Loucy (cell line): ENCODE measurements at regions not wholly inside any gene's neighbourhood (a gene's known extent, or its start where the extent isn't known, plus 50 kb on each side); places are given as distances from the start of the nearest gene placed in this dataset.

Experiments used
- H2AFZ ChIP-seq: fragments of 200-600 bp; sonication (generic); 2 replicates; pipeline ENCODE4 v1.6.0; 2016; ENCODE audit warnings: antibody characterized with exemption, mild to moderate bottlenecking, low read length, moderate library complexity
- H3F3A ChIP-seq: fragments of 200-600 bp; 2 replicates; pipeline ENCODE4 v1.6.0; 2016; ENCODE audit warnings: antibody characterized with exemption, low read depth, mild to moderate bottlenecking
- H3K27me3 ChIP-seq: fragments of 200-600 bp; sonication (generic); 2 replicates; pipeline ENCODE4 v1.6.1; 2014; ENCODE audit warnings: low read length, mild to moderate bottlenecking; ENCODE audit not compliant: insufficient read depth, poor library complexity, severe bottlenecking
- H3K36me3 ChIP-seq: fragments of 200-600 bp; sonication (generic); 2 replicates; pipeline ENCODE4 v1.6.1; 2016; ENCODE audit warnings: low read length; ENCODE audit not compliant: insufficient read depth
- H3K4me1 ChIP-seq: fragments of 200-600 bp; sonication (generic); 2 replicates; pipeline ENCODE4 v1.5.1; 2014; ENCODE audit warnings: low read length, mild to moderate bottlenecking; ENCODE audit not compliant: insufficient read depth, poor library complexity, severe bottlenecking
- H3K4me2 ChIP-seq: fragments of 200-600 bp; sonication (generic); 2 replicates; pipeline ENCODE4 v1.6.0; 2014; ENCODE audit warnings: antibody characterized with exemption, low read length, low read depth, mild to moderate bottlenecking; ENCODE audit not compliant: poor library complexity, severe bottlenecking
- H3K4me3 ChIP-seq: fragments of 200-600 bp; sonication (generic); 2 replicates; pipeline ENCODE4 v1.5.1; 2014; ENCODE audit warnings: low read length, mild to moderate bottlenecking, mixed read lengths; ENCODE audit not compliant: poor library complexity, severe bottlenecking
- H3K79me2 ChIP-seq: fragments of 200-600 bp; sonication (generic); 2 replicates; pipeline ENCODE4 v1.6.1; 2014; ENCODE audit warnings: low read length; ENCODE audit not compliant: insufficient read depth
- H3K9ac ChIP-seq: fragments of 200-600 bp; sonication (generic); 2 replicates; pipeline ENCODE4 v1.6.0; 2014; ENCODE audit warnings: mild to moderate bottlenecking, low read depth, low read length, moderate library complexity; ENCODE audit not compliant: poor library complexity, severe bottlenecking
- H3K9me2 ChIP-seq: fragments of 200-600 bp; sonication (generic); replicated peaks from 2 replicates; pipeline ENCODE4 v1.6.1; 2016; ENCODE audit warnings: low read depth, low read length, mixed read lengths
- H3K9me3 ChIP-seq: fragments of 200-600 bp; sonication (generic); 2 replicates; pipeline ENCODE4 v1.6.1; 2014; ENCODE audit warnings: mild to moderate bottlenecking, antibody characterized with exemption, low read length, low read depth; ENCODE audit not compliant: insufficient read depth
- H4K20me1 ChIP-seq: fragments of 200-600 bp; sonication (generic); 2 replicates; pipeline ENCODE4 v1.6.0; 2014; ENCODE audit warnings: antibody characterized with exemption, low read length, mild to moderate bottlenecking; ENCODE audit not compliant: insufficient read depth, poor library complexity, severe bottlenecking
- CTCF ChIP-seq: fragments of 200-600 bp; sonication (generic); conservative IDR thresholded peaks from 2 replicates; pipeline ENCODE4 v1.5.1; 2014; ENCODE audit warnings: mild to moderate bottlenecking, antibody characterized with exemption, low read length
- EZH2phosphoT487 ChIP-seq: fragments of 200-600 bp; IDR thresholded peaks from 2 replicates; pipeline ENCODE4 v1.6.1; 2018; ENCODE audit warnings: antibody characterized with exemption, mild to moderate bottlenecking, moderate library complexity, borderline replicate concordance

- Histone ChIP-seq H3K36me3 (no peaks in the 10 kb centered on the region), H3K9me3 (no peaks in the 10 kb centered on the region), H3K9me2 (no peaks in the 10 kb centered on the region), H3K4me3 (peak overlapping the region; percentile 56), H4K20me1 (no peaks in the 10 kb centered on the region), H3F3A (no peaks in the 10 kb centered on the region), H2AFZ (peak overlapping the region; percentile 83), H3K79me2 (no peaks in the 10 kb centered on the region), H3K4me1 (peaks cover 83% of the 10 kb centered on the region), H3K27me3 (no peaks in the 10 kb centered on the region), H3K4me2 (peak overlapping the region; percentile 72), H3K9ac (peak overlapping the region; percentile 46)
- TF ChIP-seq EZH2phosphoT487 (no peak), CTCF (no peak)
These were observed 51.8 kb upstream of the AGR3 start for GRCh38 chr7:16933296-16934279.

DNA sequence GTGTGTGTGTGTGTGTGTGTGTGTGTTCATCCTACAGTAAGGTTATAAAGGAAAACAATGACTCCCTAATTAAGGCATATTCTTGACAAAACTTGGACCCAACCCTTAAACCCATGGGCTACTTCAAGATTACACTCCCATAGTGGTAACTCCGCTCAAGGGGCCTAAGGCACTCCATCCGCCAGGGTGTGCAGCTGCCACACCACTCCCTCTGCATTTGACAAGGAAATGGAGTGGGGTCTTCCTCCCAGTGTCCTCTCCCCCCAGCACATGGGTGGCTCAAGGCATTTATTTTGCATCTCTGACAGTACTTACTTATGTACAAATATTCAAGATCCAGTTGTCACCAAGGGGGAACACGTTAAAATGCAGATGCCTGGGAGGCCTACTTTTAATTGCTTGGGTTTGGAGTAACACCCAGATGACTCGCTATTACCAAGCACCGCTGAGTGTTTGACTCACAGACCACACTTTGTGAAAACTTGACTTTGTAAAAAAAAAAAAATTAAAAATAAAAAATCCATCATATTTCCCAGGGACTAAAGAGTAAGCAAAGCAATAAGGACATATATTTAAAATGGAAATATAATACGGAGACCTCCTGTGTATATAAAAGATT is 53.0 kb upstream of the AGR3 start:
- peaks cover 83% of the 10 kb centered on the region for H3K4me1 ChIP-seq
- H3K9me3 ChIP-seq: no peaks in the 10 kb centered on the region
- H3K4me3 ChIP-seq: no peak overlapping the region
- H3K27me3 ChIP-seq: no peaks in the 10 kb centered on the region
- H2AFZ ChIP-seq: no peak overlapping the region
- no peaks in the 10 kb centered on the region for H3K79me2 ChIP-seq
- peaks cover 1% of the 10 kb centered on the region for H3F3A ChIP-seq
- H3K9me2 ChIP-seq: no peaks in the 10 kb centered on the region
- TF ChIP-seq CTCF (no peak), EZH2phosphoT487 (no peak)
- H3K4me2 ChIP-seq: peak overlapping the region; percentile 72
- H3K36me3 ChIP-seq: no peaks in the 10 kb centered on the region
- H3K9ac ChIP-seq: no peak overlapping the region
- no peaks in the 10 kb centered on the region for H4K20me1 ChIP-seq

- no peak overlapping the region for H2AFZ ChIP-seq
- H4K20me1 ChIP-seq: no peaks in the 10 kb centered on the region
- no peaks in the 10 kb centered on the region for H3K79me2 ChIP-seq
- H3K27me3 ChIP-seq: no peaks in the 10 kb centered on the region
- TF ChIP-seq EZH2phosphoT487 (no peak), CTCF (no peak)
- peaks cover 4% of the 10 kb centered on the region for H3F3A ChIP-seq
- no peaks in the 10 kb centered on the region for H3K9me3 ChIP-seq
- peaks cover 83% of the 10 kb centered on the region for H3K4me1 ChIP-seq
- H3K36me3 ChIP-seq: no peaks in the 10 kb centered on the region
- no peaks in the 10 kb centered on the region for H3K9me2 ChIP-seq
- H3K9ac ChIP-seq: no peak overlapping the region
- H3K4me3 ChIP-seq: no peak overlapping the region
- no peak overlapping the region for H3K4me2 ChIP-seq
These were observed 53.6 kb upstream of the AGR3 start for GRCh38 chr7:16935341-16935735.
